Progenitor cell of endocrine pancreas (in vitro differentiated cells): ENCODE measurements at regions not wholly inside any gene's neighbourhood (a gene's known extent, or its start where the extent isn't known, plus 50 kb on each side); places are given as distances from the start of the nearest gene placed in this dataset.

Experiments
- DNase-seq: peaks from one replicate; pipeline ENCODE4 v3.0.0; 2021; ENCODE audit warnings: low spot score; ENCODE audit not compliant: unreplicated experiment
- H3K27ac Mint-ChIP-seq: 2 replicates; pipeline ENCODE4 v1.8.0; 2021; ENCODE audit warnings: mild to moderate bottlenecking, moderate library complexity, mixed read lengths
- H3K27me3 Mint-ChIP-seq: 2 replicates; pipeline ENCODE4 v1.8.0; 2021; ENCODE audit warnings: mixed read lengths
- H3K36me3 Mint-ChIP-seq: 2 replicates; pipeline ENCODE4 v1.8.0; 2022; ENCODE audit warnings: mixed read lengths; ENCODE audit not compliant: insufficient read depth
- H3K4me1 Mint-ChIP-seq: 2 replicates; pipeline ENCODE4 v1.8.0; 2021; ENCODE audit warnings: low read depth, mixed read lengths
- H3K4me3 Mint-ChIP-seq: 2 replicates; pipeline ENCODE4 v1.8.0; 2021; ENCODE audit warnings: low read depth, mild to moderate bottlenecking, moderate library complexity, mixed read lengths
- H3K9me3 Mint-ChIP-seq: 2 replicates; pipeline ENCODE4 v1.8.0; 2021; ENCODE audit warnings: low read depth, mixed read lengths
- CTCF ChIP-seq: fragments of 200-600 bp; sonication (generic); IDR thresholded peaks from one replicate; pipeline ENCODE4 v1.5.0; 2021; ENCODE audit warnings: antibody characterized with exemption, mild to moderate bottlenecking; ENCODE audit not compliant: unreplicated experiment

- Mint-ChIP-seq H3K27ac (no peak overlapping the region), H3K4me3 (no peak overlapping the region), H3K9me3 (no peaks in the 10 kb centered on the region), H3K36me3 (no peaks in the 10 kb centered on the region), H3K4me1 (no peaks in the 10 kb centered on the region), H3K27me3 (peaks cover 2% of the 10 kb centered on the region)
- DNase-seq: no peak
- TF ChIP-seq CTCF: no peak
These were observed 233.5 kb downstream of the TMEM26 start for GRCh38 chr10:61219696-61220095.

GRCh38 chr10:61217851-61218565 lies 235.2 kb downstream of the TMEM26 start:
- Mint-ChIP-seq H3K4me3 (no peak overlapping the region), H3K4me1 (no peaks in the 10 kb centered on the region), H3K9me3 (no peaks in the 10 kb centered on the region), H3K27ac (no peak overlapping the region), H3K36me3 (no peaks in the 10 kb centered on the region), H3K27me3 (peaks cover 2% of the 10 kb centered on the region)
- no peak for DNase-seq
- no peak for TF ChIP-seq CTCF

- no peaks in the 10 kb centered on the region for H3K36me3 Mint-ChIP-seq
- no peaks in the 10 kb centered on the region for H3K27me3 Mint-ChIP-seq
- no peak for DNase-seq
- H3K27ac Mint-ChIP-seq: no peak overlapping the region
- H3K4me3 Mint-ChIP-seq: no peak overlapping the region
- TF ChIP-seq CTCF: no peak
- no peaks in the 10 kb centered on the region for H3K4me1 Mint-ChIP-seq
- H3K9me3 Mint-ChIP-seq: no peaks in the 10 kb centered on the region
These were observed 237.9 kb downstream of the TMEM26 start for GRCh38 chr10:61215246-61215645.

DNA sequence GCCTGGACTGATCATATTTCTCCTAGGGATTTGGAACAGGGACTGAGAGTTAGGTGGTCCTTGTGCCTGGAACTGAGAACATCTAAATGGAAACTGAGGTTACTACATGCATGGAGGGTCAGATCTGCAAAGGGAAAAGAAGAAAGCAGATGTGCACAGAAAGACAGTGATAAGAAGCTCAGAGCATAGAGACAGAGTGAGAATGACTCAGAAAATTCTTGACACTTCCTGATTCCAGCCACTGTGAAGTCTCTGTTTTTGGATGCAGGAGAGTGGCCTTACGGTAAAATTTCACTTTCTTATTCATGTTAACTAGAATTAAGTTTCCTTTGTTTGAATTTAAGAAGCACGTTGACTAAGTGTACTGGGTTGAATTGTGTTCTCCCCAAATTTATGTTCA lies 241.7 kb downstream of the TMEM26 start:
- H3K27me3 Mint-ChIP-seq: no peaks in the 10 kb centered on the region
- no peak overlapping the region for H3K27ac Mint-ChIP-seq
- no peaks in the 10 kb centered on the region for H3K9me3 Mint-ChIP-seq
- H3K36me3 Mint-ChIP-seq: no peaks in the 10 kb centered on the region
- no peak for TF ChIP-seq CTCF
- no peaks in the 10 kb centered on the region for H3K4me1 Mint-ChIP-seq
- no peak for DNase-seq
- H3K4me3 Mint-ChIP-seq: no peak overlapping the region

GRCh38 chr10:61197057-61197456 lies 253.1 kb upstream of the RHOBTB1 start:
- Mint-ChIP-seq H3K9me3 (peaks cover 9% of the 10 kb centered on the region), H3K27me3 (no peaks in the 10 kb centered on the region), H3K4me3 (no peak overlapping the region), H3K27ac (no peak overlapping the region), H3K4me1 (no peaks in the 10 kb centered on the region), H3K36me3 (no peaks in the 10 kb centered on the region)
- DNase-seq: no peak
- TF ChIP-seq CTCF: no peak
